ENCODE measurements at regions not wholly inside any gene's neighbourhood (a gene's known extent, or its start where the extent isn't known, plus 50 kb on each side); places are given as distances from the start of the nearest gene placed in this dataset.

DNA sequence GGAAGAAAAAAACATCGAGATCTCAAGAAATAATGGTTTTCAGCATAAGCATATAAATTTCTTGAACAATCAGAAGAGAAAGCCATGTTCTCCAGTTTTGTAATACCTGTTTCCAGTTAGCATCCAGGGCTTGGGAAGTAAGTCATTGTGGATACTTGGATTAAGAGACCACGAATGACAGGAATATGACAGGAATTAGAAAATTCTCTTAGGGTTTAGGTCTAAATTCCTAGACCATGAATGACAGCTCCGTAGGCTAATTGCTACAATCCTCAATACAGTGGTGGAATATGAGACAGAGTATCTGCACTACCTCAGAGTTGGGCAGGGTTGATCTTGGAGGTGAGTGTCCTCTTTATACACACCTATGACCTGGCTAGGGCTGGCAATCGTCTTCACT lies 517.5 kb downstream of the NTRK3 start:
- TF ChIP-seq SETDB1 (IDR thresholded peaks at IDR 0.05; ENCODE audit: insufficient read length, low read length) = no peak
- TF ChIP-seq ZNF23 (tag by site-specific recombination; IDR thresholded peaks at IDR 0.05; ENCODE audit: borderline replicate concordance) = no peak
- TF ChIP-seq, protein P1, sequence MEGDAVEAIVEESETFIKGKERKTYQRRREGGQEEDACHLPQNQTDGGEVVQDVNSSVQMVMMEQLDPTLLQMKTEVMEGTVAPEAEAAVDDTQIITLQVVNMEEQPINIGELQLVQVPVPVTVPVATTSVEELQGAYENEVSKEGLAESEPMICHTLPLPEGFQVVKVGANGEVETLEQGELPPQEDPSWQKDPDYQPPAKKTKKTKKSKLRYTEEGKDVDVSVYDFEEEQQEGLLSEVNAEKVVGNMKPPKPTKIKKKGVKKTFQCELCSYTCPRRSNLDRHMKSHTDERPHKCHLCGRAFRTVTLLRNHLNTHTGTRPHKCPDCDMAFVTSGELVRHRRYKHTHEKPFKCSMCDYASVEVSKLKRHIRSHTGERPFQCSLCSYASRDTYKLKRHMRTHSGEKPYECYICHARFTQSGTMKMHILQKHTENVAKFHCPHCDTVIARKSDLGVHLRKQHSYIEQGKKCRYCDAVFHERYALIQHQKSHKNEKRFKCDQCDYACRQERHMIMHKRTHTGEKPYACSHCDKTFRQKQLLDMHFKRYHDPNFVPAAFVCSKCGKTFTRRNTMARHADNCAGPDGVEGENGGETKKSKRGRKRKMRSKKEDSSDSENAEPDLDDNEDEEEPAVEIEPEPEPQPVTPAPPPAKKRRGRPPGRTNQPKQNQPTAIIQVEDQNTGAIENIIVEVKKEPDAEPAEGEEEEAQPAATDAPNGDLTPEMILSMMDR (tag by site-specific recombination; IDR thresholded peaks at IDR 0.05) = no peak
- TF ChIP-seq ZNF768 (tag by site-specific recombination; IDR thresholded peaks at IDR 0.05) = no peak
- no peak for TF ChIP-seq ZSCAN23 (tag by site-specific recombination; IDR thresholded peaks at IDR 0.05)
- no peak for TF ChIP-seq ZBTB1 (tag by site-specific recombination; IDR thresholded peaks at IDR 0.05)
- TF ChIP-seq, protein P2, sequence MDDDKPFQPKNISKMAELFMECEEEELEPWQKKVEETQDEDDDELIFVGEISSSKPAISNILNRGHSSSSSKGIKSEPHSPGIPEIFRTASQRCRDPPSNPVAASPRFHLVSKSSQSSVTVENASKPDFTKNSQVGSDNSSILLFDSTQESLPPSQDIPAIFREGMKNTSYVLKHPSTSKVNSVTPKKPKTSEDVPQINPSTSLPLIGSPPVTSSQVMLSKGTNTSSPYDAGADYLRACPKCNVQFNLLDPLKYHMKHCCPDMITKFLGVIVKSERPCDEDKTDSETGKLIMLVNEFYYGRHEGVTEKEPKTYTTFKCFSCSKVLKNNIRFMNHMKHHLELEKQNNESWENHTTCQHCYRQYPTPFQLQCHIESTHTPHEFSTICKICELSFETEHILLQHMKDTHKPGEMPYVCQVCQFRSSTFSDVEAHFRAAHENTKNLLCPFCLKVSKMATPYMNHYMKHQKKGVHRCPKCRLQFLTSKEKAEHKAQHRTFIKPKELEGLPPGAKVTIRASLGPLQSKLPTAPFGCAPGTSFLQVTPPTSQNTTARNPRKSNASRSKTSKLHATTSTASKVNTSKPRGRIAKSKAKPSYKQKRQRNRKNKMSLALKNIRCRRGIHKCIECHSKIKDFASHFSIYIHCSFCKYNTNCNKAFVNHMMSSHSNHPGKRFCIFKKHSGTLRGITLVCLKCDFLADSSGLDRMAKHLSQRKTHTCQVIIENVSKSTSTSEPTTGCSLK (tag by site-specific recombination; IDR thresholded peaks at IDR 0.05) = no peak
- TF ChIP-seq, protein P3, sequence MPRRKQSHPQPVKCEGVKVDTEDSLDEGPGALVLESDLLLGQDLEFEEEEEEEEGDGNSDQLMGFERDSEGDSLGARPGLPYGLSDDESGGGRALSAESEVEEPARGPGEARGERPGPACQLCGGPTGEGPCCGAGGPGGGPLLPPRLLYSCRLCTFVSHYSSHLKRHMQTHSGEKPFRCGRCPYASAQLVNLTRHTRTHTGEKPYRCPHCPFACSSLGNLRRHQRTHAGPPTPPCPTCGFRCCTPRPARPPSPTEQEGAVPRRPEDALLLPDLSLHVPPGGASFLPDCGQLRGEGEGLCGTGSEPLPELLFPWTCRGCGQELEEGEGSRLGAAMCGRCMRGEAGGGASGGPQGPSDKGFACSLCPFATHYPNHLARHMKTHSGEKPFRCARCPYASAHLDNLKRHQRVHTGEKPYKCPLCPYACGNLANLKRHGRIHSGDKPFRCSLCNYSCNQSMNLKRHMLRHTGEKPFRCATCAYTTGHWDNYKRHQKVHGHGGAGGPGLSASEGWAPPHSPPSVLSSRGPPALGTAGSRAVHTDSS (tag by site-specific recombination; IDR thresholded peaks at IDR 0.05) = no peak
- TF ChIP-seq ZFP3 (tag by site-specific recombination; IDR thresholded peaks at IDR 0.05; ENCODE audit: low read depth) = no peak
- TF ChIP-seq, protein P4, sequence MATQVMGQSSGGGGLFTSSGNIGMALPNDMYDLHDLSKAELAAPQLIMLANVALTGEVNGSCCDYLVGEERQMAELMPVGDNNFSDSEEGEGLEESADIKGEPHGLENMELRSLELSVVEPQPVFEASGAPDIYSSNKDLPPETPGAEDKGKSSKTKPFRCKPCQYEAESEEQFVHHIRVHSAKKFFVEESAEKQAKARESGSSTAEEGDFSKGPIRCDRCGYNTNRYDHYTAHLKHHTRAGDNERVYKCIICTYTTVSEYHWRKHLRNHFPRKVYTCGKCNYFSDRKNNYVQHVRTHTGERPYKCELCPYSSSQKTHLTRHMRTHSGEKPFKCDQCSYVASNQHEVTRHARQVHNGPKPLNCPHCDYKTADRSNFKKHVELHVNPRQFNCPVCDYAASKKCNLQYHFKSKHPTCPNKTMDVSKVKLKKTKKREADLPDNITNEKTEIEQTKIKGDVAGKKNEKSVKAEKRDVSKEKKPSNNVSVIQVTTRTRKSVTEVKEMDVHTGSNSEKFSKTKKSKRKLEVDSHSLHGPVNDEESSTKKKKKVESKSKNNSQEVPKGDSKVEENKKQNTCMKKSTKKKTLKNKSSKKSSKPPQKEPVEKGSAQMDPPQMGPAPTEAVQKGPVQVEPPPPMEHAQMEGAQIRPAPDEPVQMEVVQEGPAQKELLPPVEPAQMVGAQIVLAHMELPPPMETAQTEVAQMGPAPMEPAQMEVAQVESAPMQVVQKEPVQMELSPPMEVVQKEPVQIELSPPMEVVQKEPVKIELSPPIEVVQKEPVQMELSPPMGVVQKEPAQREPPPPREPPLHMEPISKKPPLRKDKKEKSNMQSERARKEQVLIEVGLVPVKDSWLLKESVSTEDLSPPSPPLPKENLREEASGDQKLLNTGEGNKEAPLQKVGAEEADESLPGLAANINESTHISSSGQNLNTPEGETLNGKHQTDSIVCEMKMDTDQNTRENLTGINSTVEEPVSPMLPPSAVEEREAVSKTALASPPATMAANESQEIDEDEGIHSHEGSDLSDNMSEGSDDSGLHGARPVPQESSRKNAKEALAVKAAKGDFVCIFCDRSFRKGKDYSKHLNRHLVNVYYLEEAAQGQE (tag by site-specific recombination; IDR thresholded peaks at IDR 0.05) = no peak
